22Rv1 (cell line): ENCODE measurements at regions not wholly inside any gene's neighbourhood (a gene's known extent, or its start where the extent isn't known, plus 50 kb on each side); places are given as distances from the start of the nearest gene placed in this dataset.

Source experiments
- ZFX ChIP-seq: fragments of 450-650 bp; IDR thresholded peaks from 2 replicates; pipeline ENCODE4 v1.6.1; 2017; ENCODE audit warnings: antibody characterized with exemption, borderline replicate concordance
- TF ChIP-seq, protein P1 (sequence below): fragments of 450-650 bp; IDR thresholded peaks from 2 replicates; pipeline ENCODE4 v1.5.1; 2017; ENCODE audit warnings: mild to moderate bottlenecking

DNA sequence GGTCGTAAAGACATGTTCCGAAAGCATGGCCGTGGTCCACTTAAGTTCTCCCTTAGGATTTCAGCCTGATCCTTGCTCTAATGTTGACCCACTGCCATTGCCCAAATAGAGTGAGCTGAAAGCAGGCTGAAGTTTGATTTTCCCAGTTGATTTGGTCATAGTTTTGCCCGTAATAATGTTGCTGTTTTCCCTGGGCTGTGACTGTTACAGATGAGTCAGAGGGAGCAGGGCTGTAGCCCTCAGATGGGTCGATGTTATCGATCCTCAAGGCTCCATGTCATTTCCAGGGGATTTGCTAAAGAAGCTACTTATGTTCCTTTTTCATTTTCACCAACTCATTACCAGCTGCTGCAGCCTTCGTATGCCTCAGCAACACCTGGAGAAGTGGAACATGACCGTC lies 169.0 kb upstream of the ZFHX3 start:
- no peak for TF ChIP-seq ZFX
- TF ChIP-seq, protein P1, sequence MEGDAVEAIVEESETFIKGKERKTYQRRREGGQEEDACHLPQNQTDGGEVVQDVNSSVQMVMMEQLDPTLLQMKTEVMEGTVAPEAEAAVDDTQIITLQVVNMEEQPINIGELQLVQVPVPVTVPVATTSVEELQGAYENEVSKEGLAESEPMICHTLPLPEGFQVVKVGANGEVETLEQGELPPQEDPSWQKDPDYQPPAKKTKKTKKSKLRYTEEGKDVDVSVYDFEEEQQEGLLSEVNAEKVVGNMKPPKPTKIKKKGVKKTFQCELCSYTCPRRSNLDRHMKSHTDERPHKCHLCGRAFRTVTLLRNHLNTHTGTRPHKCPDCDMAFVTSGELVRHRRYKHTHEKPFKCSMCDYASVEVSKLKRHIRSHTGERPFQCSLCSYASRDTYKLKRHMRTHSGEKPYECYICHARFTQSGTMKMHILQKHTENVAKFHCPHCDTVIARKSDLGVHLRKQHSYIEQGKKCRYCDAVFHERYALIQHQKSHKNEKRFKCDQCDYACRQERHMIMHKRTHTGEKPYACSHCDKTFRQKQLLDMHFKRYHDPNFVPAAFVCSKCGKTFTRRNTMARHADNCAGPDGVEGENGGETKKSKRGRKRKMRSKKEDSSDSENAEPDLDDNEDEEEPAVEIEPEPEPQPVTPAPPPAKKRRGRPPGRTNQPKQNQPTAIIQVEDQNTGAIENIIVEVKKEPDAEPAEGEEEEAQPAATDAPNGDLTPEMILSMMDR: no peak
